ENCODE measurements at regions not wholly inside any gene's neighbourhood (a gene's known extent, or its start where the extent isn't known, plus 50 kb on each side); places are given as distances from the start of the nearest gene placed in this dataset.
"Not testable (repeated sequence)": the region's sequence is repeated elsewhere in the genome, so short reads cannot be mapped to it uniquely, and the experiment has no call there.

DNA sequence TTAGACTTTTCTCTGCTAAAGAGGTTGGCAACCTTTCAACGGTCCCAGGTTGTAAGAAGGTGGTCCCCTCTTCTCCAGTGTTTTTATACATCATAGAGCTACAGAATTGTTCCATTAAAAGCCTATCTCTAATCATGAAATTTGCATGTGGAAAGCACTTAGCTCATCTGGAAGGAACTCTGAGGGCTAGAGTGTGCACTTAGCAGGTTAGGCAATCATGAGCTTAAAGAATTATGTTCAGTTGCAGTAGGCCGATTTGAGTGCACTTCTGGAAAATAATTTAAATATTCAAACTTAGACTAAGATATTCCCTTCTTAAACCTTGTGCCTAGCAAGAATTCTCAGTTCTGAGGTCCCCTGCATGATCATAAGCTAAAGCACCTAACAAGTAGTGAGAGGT, 468.7 kb downstream of the SPATA31D1 start:
- DNase-seq: no peak

GRCh38 chr9:82457891-82458290, 469.3 kb downstream of the SPATA31D1 start:
- DNase-seq: no peak

GRCh38 chr9:82458296-82458695, 469.7 kb downstream of the SPATA31D1 start:
- no peak for DNase-seq

- no peak for DNase-seq
These were observed 478.2 kb downstream of the SPATA31D1 start for GRCh38 chr9:82466616-82467260.

DNA sequence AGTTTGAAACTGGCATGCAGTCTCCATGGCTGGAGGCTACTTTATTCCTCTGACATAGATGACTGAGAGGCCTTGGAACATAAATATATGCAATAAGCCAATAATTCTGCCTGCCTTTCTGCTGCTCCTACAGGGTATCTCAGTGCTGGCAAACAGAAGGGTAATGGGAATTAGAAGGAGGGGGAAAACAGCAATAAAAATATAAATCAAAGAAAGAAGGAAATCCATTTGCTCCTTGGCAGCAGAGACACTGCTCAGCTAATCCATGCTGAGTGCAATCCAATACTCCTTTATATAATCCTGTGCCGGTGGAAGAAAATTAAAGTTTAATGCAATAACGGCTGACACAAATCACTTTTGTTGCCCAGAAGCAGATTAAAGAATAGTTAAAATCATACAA, 478.9 kb downstream of the SPATA31D1 start:
- DNase-seq: no peak

DNA sequence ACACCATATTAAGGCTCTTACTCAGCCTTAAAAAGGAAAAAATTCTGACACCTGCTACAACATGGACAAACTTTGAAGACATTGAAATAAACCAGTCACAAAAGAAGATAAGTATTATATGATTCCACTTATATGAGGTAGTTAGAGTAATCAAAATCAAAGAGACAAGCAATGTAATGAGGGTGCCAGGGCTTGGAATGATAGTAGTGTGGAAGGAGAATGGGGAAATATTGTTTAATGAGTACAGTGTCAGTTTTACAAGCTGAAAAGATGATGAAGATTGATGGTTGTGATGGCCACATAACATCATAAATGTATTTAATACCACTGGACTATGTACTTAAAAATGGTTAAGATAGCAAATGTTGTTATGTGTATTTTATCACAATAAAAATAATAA, 485.7 kb downstream of the SPATA31D1 start:
- DNase-seq: no peak

DNA sequence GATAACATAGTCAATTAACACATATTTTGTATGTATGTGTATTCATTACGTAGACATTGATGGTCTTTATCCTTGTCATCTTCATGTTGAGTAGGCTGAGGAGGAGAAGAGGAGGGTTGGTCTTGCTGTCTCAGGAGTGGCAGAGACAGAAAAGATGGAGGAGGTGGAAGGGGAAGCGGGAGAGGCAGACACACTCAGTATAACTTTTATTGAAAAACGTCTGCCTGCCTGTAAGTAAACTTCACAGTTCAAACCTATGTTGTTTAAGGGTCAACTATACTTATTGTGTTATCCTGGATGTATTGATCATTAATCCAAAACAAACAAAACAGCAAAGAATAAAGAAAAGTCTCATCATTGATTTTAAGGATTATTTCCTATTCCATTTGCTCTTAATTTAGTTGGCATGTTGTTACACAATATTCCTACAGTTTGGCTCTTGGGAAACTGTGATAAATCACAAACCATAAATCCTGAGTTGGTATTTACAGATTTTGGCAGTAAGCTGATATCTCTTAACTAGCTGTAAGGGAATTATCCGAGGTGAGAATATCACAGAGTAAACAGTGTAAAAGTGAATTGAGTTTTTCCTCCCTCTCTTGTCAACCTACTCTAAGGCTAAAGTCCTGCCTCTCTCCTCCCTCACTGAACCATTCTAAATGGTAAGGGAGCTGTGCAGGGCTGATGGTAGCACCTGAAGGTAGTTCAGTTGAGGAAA, 487.2 kb downstream of the SPATA31D1 start:
- DNase-seq: no peak

DNA sequence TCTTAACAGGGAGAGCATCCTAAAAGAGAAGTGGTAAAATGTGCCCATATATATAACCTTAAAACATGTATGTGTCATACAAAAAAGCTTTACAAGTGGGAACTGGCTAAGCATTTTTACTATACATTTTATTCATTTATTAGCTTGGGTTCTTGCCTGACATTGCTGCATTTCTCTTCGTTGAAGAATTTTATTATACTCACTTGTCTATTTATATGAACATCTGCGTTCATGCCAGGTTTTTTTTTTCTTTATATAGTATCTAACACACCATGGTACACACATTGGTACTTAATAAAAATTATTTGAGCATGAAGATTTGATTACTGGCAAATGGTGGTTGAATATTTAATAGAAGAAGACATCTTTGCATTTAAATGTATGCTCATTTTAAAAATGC, 492.3 kb downstream of the SPATA31D1 start:
- DNase-seq: no peak

DNA sequence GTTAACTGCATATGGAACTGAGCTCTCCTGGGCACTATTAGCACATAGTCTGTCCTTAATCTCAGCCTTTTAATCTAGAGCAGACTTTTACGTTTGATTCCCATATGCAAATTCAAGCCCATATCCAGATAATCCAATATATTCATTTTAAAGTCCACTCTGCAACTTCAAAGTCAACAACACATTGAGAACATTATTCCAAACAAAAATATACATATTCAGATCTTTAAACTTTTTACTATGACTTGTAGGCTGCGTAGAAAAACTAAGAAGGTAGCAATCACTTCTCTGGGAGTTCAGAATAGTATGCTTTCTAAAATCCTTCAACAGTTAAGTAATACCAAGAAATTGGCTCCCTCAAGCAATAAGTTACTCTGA, 499.4 kb downstream of the SPATA31D1 start:
- DNase-seq: no peak

DNA sequence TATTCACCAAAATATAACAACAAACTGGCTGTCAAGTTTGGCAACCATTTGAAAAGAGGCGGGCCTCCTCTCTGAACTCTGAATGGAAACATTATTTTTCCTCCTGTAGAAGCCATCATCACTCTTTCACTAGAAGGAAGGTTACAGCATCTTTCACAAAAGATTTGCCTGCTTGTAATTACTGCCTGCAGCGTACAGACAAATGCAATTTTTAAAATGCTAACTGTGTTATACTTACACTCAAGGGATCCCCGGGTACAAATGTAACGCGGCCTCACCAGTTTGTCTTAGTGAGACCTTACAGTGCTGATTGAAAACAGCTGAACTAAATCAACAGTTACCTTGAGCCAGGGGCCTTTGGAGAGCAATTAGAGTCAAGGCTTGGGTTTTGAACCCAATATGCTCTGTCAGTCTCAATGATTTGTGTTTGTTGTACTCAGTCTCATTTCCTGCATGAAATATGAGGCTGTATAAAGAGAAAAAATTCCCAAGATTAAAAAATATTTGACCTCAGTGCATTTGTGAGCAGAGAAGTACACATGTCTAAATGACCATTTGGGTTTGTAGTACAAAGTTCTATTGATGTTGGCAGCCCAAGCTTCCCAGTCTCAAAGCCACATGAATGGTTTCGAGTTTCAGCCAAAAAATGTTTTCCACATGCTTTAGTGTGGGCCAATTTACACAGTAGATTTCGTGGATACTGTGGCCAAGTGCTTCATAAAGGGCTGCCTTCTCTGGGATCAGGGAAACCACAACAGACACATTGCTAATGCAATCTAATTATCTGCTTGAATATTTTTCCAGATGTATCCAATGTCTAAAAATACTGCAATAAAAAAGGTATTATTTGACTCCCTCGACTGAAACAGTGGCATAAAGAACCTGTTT, 500.0 kb downstream of the SPATA31D1 start:
- no peak for DNase-seq

GRCh38 chr9:82489201-82489821, 500.7 kb downstream of the SPATA31D1 start:
- DNase-seq: no peak

DNA sequence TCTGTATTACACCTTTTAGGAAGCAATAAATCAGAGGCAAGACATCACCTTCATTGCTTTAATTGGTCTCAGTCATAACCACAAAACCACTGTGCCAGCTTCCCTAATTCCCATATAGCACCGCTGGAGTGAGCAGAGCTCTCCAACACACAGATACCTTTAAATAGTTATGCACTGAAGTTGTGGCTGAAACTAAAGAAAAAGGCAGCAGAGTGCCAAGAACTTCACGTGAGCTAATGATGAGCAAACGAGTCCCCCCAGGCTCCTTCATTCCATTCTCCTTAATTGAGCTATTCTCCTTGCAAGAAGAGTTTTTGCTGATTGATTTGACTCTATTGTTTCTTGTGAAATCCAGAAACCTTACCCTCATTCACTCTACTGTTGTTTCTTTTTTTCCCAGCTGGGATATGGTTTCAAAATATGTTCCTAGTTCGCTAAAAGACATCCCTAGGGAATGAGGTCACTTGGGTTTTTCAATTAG, 501.5 kb downstream of the SPATA31D1 start:
- DNase-seq: no peak

GRCh38 chr9:82490821-82491220, 502.2 kb downstream of the SPATA31D1 start:
- not testable (repeated sequence) for DNase-seq

DNA sequence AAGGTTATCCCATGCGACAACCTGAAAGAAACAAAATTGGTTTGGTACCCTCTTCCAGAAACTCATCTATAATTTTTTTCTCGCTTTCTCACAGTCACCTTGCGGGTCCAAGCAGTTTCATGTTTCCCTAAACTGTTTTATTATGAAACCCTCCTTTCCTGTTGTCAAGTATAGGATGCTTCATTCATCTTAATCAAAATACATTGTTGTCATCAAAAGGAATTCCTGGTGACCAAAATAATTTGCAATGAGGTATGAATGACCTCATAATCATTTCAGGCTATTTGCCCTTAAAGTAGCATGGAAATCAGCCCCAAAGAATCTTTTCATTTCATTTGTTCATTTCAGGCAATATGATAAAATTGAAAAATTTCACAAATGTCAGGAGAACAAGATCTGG, 503.0 kb downstream of the SPATA31D1 start:
- DNase-seq: no peak

DNA sequence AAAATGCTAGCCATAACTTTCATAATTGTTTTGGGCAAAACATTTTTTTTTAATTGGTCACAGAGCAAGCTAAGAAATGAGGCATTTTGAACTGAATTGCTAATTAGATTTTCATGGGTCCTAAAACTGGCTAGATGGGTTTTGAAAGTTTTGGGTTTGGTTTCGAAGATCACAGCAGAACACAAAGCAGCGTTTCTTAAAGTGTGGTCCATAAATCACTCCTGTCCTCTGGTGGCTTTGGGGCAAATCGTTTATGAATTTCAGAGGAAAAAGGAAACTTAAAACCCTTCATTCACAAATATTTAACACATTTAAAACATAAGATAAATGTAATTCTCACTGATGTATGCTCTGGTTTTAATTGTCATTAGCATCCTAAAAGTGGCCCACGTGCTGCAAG, 503.7 kb downstream of the SPATA31D1 start:
- no peak for DNase-seq

- DNase-seq: no peak
These were observed 507.6 kb downstream of the SPATA31D1 start for GRCh38 chr9:82495884-82496777.

- DNase-seq: no peak
These were observed 510.2 kb downstream of the SPATA31D1 start for GRCh38 chr9:82498541-82499317.

DNA sequence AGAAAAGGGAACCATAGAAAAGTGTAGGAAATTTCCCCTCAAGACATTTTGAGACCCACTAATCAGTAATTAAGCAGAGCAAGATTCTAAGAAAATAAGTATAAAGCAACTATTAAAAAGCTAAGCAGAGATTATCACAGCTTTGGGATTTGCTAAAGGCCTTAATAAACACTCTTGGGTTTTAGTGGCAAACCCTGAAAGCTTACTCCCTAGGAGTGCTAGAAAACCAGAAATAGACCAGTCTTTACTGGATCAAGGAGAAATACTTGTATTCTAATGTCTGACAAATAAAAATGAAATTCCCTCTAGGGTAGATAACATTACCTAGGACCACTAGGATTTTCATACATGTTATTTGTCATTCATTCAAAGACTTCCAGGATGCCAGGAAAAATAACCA, 510.8 kb downstream of the SPATA31D1 start:
- no peak for DNase-seq

DNA sequence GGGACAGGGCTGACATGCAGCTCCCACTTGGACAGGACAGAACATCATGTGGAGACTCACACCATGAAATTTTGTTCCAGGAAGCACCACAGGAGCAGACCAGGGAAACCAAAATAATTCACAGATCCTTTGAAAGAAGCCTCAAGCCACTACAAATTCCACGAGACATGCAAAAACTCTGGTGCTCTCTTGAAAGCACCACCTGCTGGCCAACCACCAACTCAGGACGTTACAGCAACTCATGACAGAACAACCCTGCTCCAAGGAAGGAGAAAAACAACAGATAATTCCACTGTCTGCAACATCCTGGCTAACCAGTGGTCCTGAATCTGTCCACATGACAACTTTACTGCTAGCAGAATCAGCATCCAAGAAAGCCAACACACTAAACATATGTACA, 516.0 kb downstream of the SPATA31D1 start:
- no peak for DNase-seq

DNA sequence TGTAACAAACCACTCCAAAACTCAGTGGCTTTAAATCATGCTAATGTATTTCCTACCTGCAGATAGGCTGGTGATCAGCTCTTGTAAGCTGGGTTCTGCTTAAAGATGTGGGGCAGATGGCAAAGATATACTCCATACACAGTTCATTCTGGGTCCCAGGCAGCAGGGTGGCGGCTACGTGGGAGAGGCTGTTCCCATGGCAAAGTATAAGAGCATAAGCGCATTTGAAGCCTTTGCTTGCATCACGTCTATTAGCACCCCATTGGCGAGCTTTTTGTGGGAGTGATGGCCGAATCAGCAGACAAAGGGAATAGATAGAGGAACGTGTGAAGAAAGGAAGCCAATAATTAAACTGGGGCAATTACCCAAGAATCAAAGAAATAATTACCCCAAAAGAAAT, 523.1 kb downstream of the SPATA31D1 start:
- DNase-seq: no peak

DNA sequence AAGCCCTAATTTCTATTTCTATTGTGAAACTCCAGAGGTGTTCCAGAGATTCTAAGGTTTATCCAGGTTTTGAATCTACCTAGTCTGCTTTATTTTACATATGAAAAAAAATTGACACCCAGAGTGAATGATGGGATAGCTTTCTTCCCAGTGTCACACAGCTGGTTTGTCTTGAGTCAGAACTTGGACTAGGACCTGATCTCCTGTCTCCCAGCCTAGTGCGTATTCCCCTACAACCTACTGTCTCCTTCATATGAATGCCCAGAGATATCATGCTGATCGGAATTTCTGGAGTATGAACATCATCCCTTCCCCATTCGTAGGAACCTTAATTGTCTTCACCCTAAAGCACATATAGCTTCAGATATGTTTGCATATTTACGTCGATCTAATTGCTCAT, 524.2 kb downstream of the SPATA31D1 start:
- DNase-seq: no peak

Data from CD4-positive, alpha-beta T cell treated with Interleukin-17A for 1 hour (primary cell).